ENCODE measurements at regions not wholly inside any gene's neighbourhood (a gene's known extent, or its start where the extent isn't known, plus 50 kb on each side); places are given as distances from the start of the nearest gene placed in this dataset.

GRCh38 chr12:127750076-127750840 lies 516.7 kb upstream of the TMEM132C start:
- peak; percentile 37 for DNase-seq (ENCODE audit: low read depth)
- no peak overlapping the region for H3K4me3 ChIP-seq (ENCODE audit: low read depth, low read length)
- TF ChIP-seq CTCF (IDR thresholded peaks at IDR 0.05; ENCODE audit: insufficient read depth, low read depth, low read length): no peak

- no peak for TF ChIP-seq CTCF (IDR thresholded peaks at IDR 0.05; ENCODE audit: insufficient read depth, low read depth, low read length)
- no peak for DNase-seq (ENCODE audit: low read depth)
- no peak overlapping the region for H3K4me3 ChIP-seq (ENCODE audit: low read depth, low read length)
Measured at GRCh38 chr12:127752802-127753201, 514.2 kb upstream of the TMEM132C start.

- no peak overlapping the region for H3K4me3 ChIP-seq (ENCODE audit: low read depth, low read length)
- no peak for DNase-seq (ENCODE audit: low read depth)
- no peak for TF ChIP-seq CTCF (IDR thresholded peaks at IDR 0.05; ENCODE audit: insufficient read depth, low read depth, low read length)
Measured at GRCh38 chr12:127760357-127760756, 506.6 kb upstream of the TMEM132C start.

- no peak overlapping the region for H3K4me3 ChIP-seq (ENCODE audit: low read depth, low read length)
- no peak for TF ChIP-seq CTCF (IDR thresholded peaks at IDR 0.05; ENCODE audit: insufficient read depth, low read depth, low read length)
- no peak for DNase-seq (ENCODE audit: low read depth)
Measured at GRCh38 chr12:127760996-127761395, 506.0 kb upstream of the TMEM132C start.

- DNase-seq (ENCODE audit: low read depth): no peak
- TF ChIP-seq CTCF (IDR thresholded peaks at IDR 0.05; ENCODE audit: insufficient read depth, low read depth, low read length): no peak
- no peak overlapping the region for H3K4me3 ChIP-seq (ENCODE audit: low read depth, low read length)
Measured at GRCh38 chr12:127761880-127762279, 505.1 kb upstream of the TMEM132C start.

GRCh38 chr12:127767656-127768055 lies 499.3 kb upstream of the TMEM132C start:
- no peak for TF ChIP-seq CTCF (IDR thresholded peaks at IDR 0.05; ENCODE audit: insufficient read depth, low read depth, low read length)
- DNase-seq (ENCODE audit: low read depth): no peak
- H3K4me3 ChIP-seq (ENCODE audit: low read depth, low read length): no peak overlapping the region

GRCh38 chr12:127770118-127770517 lies 496.9 kb upstream of the TMEM132C start:
- DNase-seq (ENCODE audit: low read depth): no peak
- TF ChIP-seq CTCF (IDR thresholded peaks at IDR 0.05; ENCODE audit: insufficient read depth, low read depth, low read length): no peak
- H3K4me3 ChIP-seq (ENCODE audit: low read depth, low read length): no peak overlapping the region
